CD14-positive monocyte (primary cell): ENCODE measurements at regions not wholly inside any gene's neighbourhood (a gene's known extent, or its start where the extent isn't known, plus 50 kb on each side); places are given as distances from the start of the nearest gene placed in this dataset.

ENCODE experiments used
- DNase-seq, 3 donors: peaks; one replicate each; pipeline ENCODE4 v3.0.0-alpha.2; 2011 to 2022
- H2AFZ ChIP-seq: 2 replicates; pipeline ENCODE4 v1.6.0; 2012; ENCODE audit warnings: mild to moderate bottlenecking, low read depth, low read length, inconsistent platforms; ENCODE audit not compliant: insufficient read depth, poor library complexity, severe bottlenecking
- H3K27ac ChIP-seq, 2 donors: 1 replicate in 1 of 2; 2 replicates in 1 of 2; pipeline ENCODE4 v1.5.1; 2012 to 2013; ENCODE audit warnings: low read length in 2 of 2, control low read depth in 1 of 2, inconsistent platforms in 1 of 2, low read depth in 1 of 2, mild to moderate bottlenecking in 1 of 2
- H3K27me3 ChIP-seq, 2 donors: one replicate each; pipeline versions ENCODE4 v1.6.0 to v1.6.1; 2011 to 2013; ENCODE audit warnings: low read length in 2 of 2; ENCODE audit not compliant: control insufficient read depth in 2 of 2, insufficient read depth in 2 of 2
- H3K36me3 ChIP-seq, 2 donors: replicated peaks in 1 of 2; 1 replicate in 1 of 2; 2 replicates in 1 of 2; pipeline versions ENCODE4 v1.5.1 to v1.6.1; 2012 to 2013; ENCODE audit warnings: low read length in 2 of 2, control low read depth in 1 of 2, inconsistent platforms in 1 of 2, mild to moderate bottlenecking in 1 of 2; ENCODE audit not compliant: insufficient read depth in 2 of 2, control insufficient read depth in 1 of 2
- H3K4me1 ChIP-seq, 2 donors: 1 replicate in 1 of 2; 2 replicates in 1 of 2; pipeline versions ENCODE4 v1.5.1 to v1.6.1; 2012 to 2013; ENCODE audit warnings: low read length in 2 of 2, control low read depth in 1 of 2, inconsistent platforms in 1 of 2, mild to moderate bottlenecking in 1 of 2, moderate library complexity in 1 of 2; ENCODE audit not compliant: insufficient read depth in 2 of 2, control insufficient read depth in 1 of 2
- H3K4me2 ChIP-seq: replicated peaks from 2 replicates; pipeline ENCODE3; 2012; ENCODE audit warnings: low read length, moderate library complexity, mild to moderate bottlenecking; ENCODE audit not compliant: poor library complexity, severe bottlenecking; ENCODE audit errors: extremely low read depth
- H3K4me3 ChIP-seq, 3 experiments: fragments of 200-600 bp in 1 of 3; sonication (generic) in 1 of 3; replicated peaks in 1 of 3; 1 replicate in 2 of 3; 2 replicates in 1 of 3; pipeline ENCODE4 v1.5.1; 2011 to 2013; ENCODE audit warnings: low read length in 3 of 3, mild to moderate bottlenecking in 3 of 3, control low read depth in 2 of 3, low read depth in 2 of 3, inconsistent platforms in 1 of 3, moderate library complexity in 1 of 3
- H3K79me2 ChIP-seq: 2 replicates; pipeline ENCODE4 v1.6.0; 2012; ENCODE audit warnings: mild to moderate bottlenecking, control low read depth, inconsistent platforms, low read length, moderate library complexity; ENCODE audit not compliant: insufficient read depth
- H3K9ac ChIP-seq: 2 replicates; pipeline ENCODE4 v1.6.0; 2017; ENCODE audit warnings: low read length, mild to moderate bottlenecking; ENCODE audit not compliant: insufficient read depth, poor library complexity, severe bottlenecking
- H3K9me3 ChIP-seq, 2 donors: replicated peaks in 1 of 2; 1 replicate in 1 of 2; 2 replicates in 1 of 2; pipeline versions ENCODE4 v1.5.1 to v1.6.1; 2012 to 2013; ENCODE audit warnings: low read length in 2 of 2, control low read depth in 1 of 2; ENCODE audit not compliant: control insufficient read depth in 1 of 2, insufficient read depth in 1 of 2
- H4K20me1 ChIP-seq: 2 replicates; pipeline ENCODE4 v1.6.0; 2012; ENCODE audit warnings: mild to moderate bottlenecking, low read length, control low read depth, moderate library complexity; ENCODE audit not compliant: insufficient read depth
- H3K27ac Mint-ChIP-seq, 7 donors: one replicate each; pipeline ENCODE4 v1.8.0; 2020; ENCODE audit warnings: mild to moderate bottlenecking in 7 of 7, mixed read lengths in 7 of 7, moderate library complexity in 6 of 7, inconsistent platforms in 2 of 7
- H3K27me3 Mint-ChIP-seq, 3 donors: one replicate each; pipeline ENCODE4 v1.8.0; 2021 to 2022; ENCODE audit warnings: low read depth in 3 of 3, mild to moderate bottlenecking in 3 of 3, mixed read lengths in 3 of 3, moderate library complexity in 3 of 3, inconsistent platforms in 1 of 3
- H3K36me3 Mint-ChIP-seq, 2 donors: one replicate each; pipeline ENCODE4 v1.8.0; 2020; ENCODE audit warnings: mixed read lengths in 2 of 2, inconsistent platforms in 1 of 2, mild to moderate bottlenecking in 1 of 2
- H3K4me1 Mint-ChIP-seq: one replicate; pipeline ENCODE4 v1.8.0; 2020; ENCODE audit warnings: mild to moderate bottlenecking, mixed read lengths
- H3K4me3 Mint-ChIP-seq, 2 donors: one replicate each; pipeline ENCODE4 v1.8.0; 2020; ENCODE audit warnings: mild to moderate bottlenecking in 2 of 2, mixed read lengths in 2 of 2, moderate library complexity in 1 of 2
- H3K9me3 Mint-ChIP-seq, 7 donors: one replicate each; pipeline ENCODE4 v1.8.0; 2020 to 2022; ENCODE audit warnings: mixed read lengths in 7 of 7, mild to moderate bottlenecking in 6 of 7, moderate library complexity in 6 of 7, inconsistent platforms in 2 of 7
- CTCF ChIP-seq: fragments of 200-600 bp; IDR thresholded peaks from one replicate; pipeline ENCODE4 v1.8.0; 2022; ENCODE audit warnings: antibody characterized with exemption, mild to moderate bottlenecking
- WGBS: methylation state at CpG from one replicate; pipeline ENCODE4 v1.1.5; 2013; ENCODE audit warnings: missing lambda C conversion rate; ENCODE audit not compliant: insufficient coverage; 5-methylcytosine and 5-hydroxymethylcytosine counted together
- intact Hi-C, 2 donors: fragments of 100-400 bp; cut with micrococcal nuclease; formaldehyde crosslinking; loops; one replicate each; pipeline versions ENCODE4 v1.15.0 to v1.15.1; 2023

DNA sequence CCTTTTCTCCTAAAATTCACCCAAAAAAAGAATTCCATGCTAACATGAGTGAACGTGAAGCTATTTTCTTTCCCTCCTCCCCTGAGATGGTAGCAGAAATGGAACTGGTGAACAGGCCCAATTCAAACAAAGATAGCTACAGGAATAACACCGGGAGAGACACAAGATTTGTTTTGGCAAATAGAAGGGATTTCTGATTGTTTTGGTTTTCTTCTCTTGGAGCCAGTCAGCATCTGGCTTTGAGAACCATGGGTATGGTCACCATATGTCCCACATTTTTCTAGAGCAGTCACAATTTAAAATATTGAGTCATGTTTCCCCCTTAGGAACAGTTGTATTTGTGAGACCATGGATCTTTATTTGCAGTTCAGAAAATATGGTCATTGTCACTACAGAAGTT, 214.1 kb downstream of the FAM76B start:
- H3K4me1 Mint-ChIP-seq = peaks cover 9% of the 10 kb centered on the region
- Histone ChIP-seq H3K4me2 (no peak overlapping the region), H3K4me1 (peaks cover 0 to 4% of the 10 kb centered on the region in 2 donors), H3K79me2 (no peaks in the 10 kb centered on the region), H3K36me3 (no peaks in the 10 kb centered on the region), H2AFZ (no peak overlapping the region), H3K27ac (no peak overlapping the region), H3K9ac (no peak overlapping the region), H3K9me3 (no peaks in the 10 kb centered on the region), H3K27me3 (no peaks in the 10 kb centered on the region), H3K4me3 (no peak overlapping the region), H4K20me1 (no peaks in the 10 kb centered on the region)
- no peak for TF ChIP-seq CTCF
- no peaks in the 10 kb centered on the region for H3K27me3 Mint-ChIP-seq
- no peak overlapping the region for H3K27ac Mint-ChIP-seq
- no peak overlapping the region for H3K4me3 Mint-ChIP-seq
- no peak for DNase-seq
- no CpG with 5 or more reads among the region's 2 CpGs for WGBS
- H3K36me3 Mint-ChIP-seq = no peaks in the 10 kb centered on the region
- peaks cover 0 to 5% (median 4%) of the 10 kb centered on the region in 7 donors for H3K9me3 Mint-ChIP-seq
- intact Hi-C loops = no loop called here

- Mint-ChIP-seq H3K9me3 (peaks cover 11 to 20% (median 15%) of the 10 kb centered on the region in 7 donors), H3K4me3 (no peak overlapping the region), H3K36me3 (no peaks in the 10 kb centered on the region), H3K27ac (no peak overlapping the region), H3K4me1 (no peaks in the 10 kb centered on the region), H3K27me3 (no peaks in the 10 kb centered on the region)
- DNase-seq = no peak
- Histone ChIP-seq H3K4me2 (no peak overlapping the region), H4K20me1 (no peaks in the 10 kb centered on the region), H3K4me3 (no peak overlapping the region), H3K36me3 (no peaks in the 10 kb centered on the region), H2AFZ (no peak overlapping the region), H3K4me1 (no peaks in the 10 kb centered on the region), H3K27ac (no peak overlapping the region), H3K9ac (no peak overlapping the region), H3K79me2 (no peaks in the 10 kb centered on the region), H3K9me3 (peaks cover 7 to 11% of the 10 kb centered on the region in 2 donors), H3K27me3 (no peaks in the 10 kb centered on the region)
- WGBS = no CpG with 5 or more reads among the region's 2 CpGs
- intact Hi-C loops = no loop called here
- no peak for TF ChIP-seq CTCF
Observed at GRCh38 chr11:95571718-95572260, 217.8 kb downstream of the FAM76B start.
